Fibroblast of lung (primary cell): ENCODE measurements at regions not wholly inside any gene's neighbourhood (a gene's known extent, or its start where the extent isn't known, plus 50 kb on each side); places are given as distances from the start of the nearest gene placed in this dataset.

Source experiments
- EZH2 ChIP-seq: IDR thresholded peaks from 2 replicates; pipeline ENCODE4 v1.5.1; 2012; ENCODE audit warnings: low read length, control low read depth, mild to moderate bottlenecking; ENCODE audit errors: missing control alignments
- TF ChIP-seq, protein P1 (sequence below), 2 donors: IDR thresholded peaks in 1 of 2; conservative IDR thresholded peaks in 1 of 2; 1 replicate in 1 of 2; 2 replicates in 1 of 2; pipeline ENCODE4 v1.5.1; 2011 to 2012; ENCODE audit warnings: low read length in 2 of 2, control low read depth in 1 of 2, inconsistent platforms in 1 of 2, low read depth in 1 of 2, mild to moderate bottlenecking in 1 of 2

DNA sequence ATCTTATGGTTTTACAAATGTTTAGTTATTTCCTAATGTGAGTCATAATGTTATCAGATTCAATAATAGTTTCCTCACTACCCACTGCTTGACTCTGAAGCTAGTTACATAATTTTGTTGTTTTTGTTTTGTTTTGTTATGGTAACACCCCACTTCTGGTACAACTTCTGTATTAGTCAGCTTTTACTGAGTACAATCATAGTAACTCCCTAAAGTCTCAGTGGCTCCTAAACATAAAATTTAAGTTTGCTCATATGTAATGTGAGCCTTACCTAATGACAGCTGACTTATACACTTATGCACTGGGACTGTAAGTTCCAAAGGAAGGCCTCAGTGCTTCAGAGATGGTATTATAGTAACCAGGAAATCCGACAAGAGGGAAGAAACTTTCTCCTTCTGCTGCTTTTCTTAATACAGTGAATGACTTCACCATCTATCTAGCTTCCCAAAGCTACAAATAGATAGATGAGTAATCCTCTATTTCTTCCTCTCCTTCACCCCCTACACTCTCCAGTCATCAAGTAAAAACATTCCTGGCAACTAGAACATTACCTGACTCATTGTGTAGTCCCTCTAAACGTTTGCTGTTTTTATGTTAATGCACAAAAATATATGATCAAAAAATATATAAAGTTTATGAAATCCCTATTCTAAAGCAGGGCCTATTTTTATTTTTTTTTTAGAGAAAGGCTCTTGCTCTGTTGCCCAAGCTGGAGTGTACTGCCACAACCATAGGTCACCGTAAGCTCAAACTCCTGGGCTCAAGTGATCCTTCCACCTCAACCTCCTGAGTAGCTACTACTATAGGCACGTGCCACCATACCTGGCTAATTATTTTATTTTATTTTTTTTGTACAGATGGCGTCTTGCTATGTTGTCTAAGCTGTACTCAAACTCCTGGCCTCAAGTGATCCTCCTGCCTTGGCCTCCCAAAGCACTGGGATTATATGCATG, 563.0 kb downstream of the SOX6 start:
- TF ChIP-seq, protein P1, sequence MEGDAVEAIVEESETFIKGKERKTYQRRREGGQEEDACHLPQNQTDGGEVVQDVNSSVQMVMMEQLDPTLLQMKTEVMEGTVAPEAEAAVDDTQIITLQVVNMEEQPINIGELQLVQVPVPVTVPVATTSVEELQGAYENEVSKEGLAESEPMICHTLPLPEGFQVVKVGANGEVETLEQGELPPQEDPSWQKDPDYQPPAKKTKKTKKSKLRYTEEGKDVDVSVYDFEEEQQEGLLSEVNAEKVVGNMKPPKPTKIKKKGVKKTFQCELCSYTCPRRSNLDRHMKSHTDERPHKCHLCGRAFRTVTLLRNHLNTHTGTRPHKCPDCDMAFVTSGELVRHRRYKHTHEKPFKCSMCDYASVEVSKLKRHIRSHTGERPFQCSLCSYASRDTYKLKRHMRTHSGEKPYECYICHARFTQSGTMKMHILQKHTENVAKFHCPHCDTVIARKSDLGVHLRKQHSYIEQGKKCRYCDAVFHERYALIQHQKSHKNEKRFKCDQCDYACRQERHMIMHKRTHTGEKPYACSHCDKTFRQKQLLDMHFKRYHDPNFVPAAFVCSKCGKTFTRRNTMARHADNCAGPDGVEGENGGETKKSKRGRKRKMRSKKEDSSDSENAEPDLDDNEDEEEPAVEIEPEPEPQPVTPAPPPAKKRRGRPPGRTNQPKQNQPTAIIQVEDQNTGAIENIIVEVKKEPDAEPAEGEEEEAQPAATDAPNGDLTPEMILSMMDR (conservative IDR thresholded peaks at IDR 0.05 in 1 of 2, IDR thresholded peaks at IDR 0.05 in 1 of 2; ENCODE audit: low read depth in 1 of 2, low read length in 2 of 2): no peak
- no peak for TF ChIP-seq EZH2
